Breast epithelium (tissue), 3 donors: ENCODE measurements at regions not wholly inside any gene's neighbourhood (a gene's known extent, or its start where the extent isn't known, plus 50 kb on each side); places are given as distances from the start of the nearest gene placed in this dataset.

ENCODE experiments used
- POLR2A ChIP-seq: fragments of 450-650 bp; IDR thresholded peaks from one replicate; pipeline ENCODE4 v1.6.1; 2016; ENCODE audit warnings: antibody characterized with exemption, mild to moderate bottlenecking, moderate library complexity
- POLR2AphosphoS5 ChIP-seq, 3 donors: sonication (generic); formaldehyde crosslinking; IDR thresholded peaks; one replicate each; pipeline ENCODE4 v1.6.1; 2017; ENCODE audit warnings: antibody characterized with exemption in 3 of 3

DNA sequence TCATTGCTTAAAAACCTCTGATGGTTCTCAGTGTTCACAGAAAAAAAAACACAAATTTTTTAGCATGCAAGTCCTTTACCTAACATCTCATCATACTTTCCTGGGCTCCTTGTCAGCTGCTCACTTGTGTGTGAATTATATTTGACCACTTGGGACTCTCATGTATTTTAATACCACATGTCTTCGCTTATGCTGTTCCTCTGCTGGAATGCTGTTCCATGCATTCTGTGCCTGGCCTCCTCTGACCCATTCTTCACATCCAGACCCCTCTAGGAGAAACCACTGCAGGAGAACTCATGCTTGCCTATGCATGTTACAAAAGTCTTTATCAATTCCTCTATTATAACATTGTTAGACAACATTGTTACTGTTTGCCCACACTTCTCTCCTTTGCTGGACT lies 157.6 kb downstream of the PDGFRA start:
- TF ChIP-seq POLR2A: no peak
- no peak for TF ChIP-seq POLR2AphosphoS5 (IDR thresholded peaks at IDR 0.05)
